CD4-positive, alpha-beta T cell treated with Interleukin-6 for 4 hours (primary cell): ENCODE measurements at regions not wholly inside any gene's neighbourhood (a gene's known extent, or its start where the extent isn't known, plus 50 kb on each side); places are given as distances from the start of the nearest gene placed in this dataset.

Source experiments
- DNase-seq: peaks from one replicate; pipeline ENCODE4 v3.0.0-alpha.2; 2020; ENCODE audit warnings: mixed read lengths

DNA sequence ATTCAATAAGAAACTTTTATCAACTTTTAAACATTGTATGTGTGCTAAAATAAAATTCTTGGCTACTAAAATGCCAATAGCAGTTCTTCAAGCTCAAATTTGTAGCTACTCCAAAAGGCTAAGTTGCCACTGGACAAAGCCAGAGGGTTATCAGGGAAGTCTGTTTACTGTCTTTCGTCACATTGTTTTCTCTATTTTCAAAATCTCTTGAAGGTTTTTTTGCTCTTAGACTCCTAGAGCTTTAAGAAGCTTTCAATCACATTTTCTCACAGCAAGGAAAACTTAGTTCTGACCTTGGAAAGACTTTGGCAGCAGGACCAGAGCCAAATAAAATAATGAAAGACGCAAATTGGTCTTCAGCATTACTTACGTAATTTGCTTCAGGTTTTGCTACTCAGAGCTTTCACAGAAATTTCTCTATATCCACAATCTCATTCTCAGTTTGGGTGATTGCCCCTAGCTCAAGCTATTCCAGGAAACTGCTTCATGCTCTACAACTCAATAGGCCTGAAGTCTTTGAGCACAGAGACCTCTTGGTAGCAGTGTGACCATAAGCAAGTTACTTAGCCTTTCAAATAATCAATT, 257.7 kb downstream of the GABRG2 start:
- DNase-seq = no peak

- no peak for DNase-seq
Measured at GRCh38 chr5:162334944-162335343, 267.4 kb downstream of the GABRG2 start.

DNA sequence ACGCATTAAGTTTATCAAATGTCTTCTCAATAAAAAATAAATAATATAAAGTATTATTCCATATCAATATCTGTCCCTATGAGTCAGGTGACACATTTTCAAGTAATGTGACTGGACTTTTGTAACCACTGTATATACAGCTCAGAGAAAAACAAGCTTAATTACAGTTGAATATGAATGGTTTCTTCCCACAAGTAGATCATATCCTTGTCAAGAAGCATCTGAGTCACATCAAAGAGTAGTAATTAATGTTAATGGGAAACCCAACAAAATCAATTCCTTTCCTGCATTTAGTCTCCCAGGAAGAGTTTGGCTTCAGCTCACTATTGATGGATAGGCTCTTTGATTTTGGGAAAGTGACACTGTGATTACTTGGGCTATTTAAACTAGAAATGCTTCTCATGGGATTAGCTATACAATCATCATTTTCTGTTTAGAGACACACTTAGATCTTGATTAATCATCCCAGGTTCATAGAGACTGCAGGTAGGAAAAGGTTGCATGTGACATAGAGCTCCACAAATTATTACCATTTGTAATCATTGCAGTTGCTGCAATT, 292.9 kb downstream of the GABRG2 start:
- no peak for DNase-seq

DNA sequence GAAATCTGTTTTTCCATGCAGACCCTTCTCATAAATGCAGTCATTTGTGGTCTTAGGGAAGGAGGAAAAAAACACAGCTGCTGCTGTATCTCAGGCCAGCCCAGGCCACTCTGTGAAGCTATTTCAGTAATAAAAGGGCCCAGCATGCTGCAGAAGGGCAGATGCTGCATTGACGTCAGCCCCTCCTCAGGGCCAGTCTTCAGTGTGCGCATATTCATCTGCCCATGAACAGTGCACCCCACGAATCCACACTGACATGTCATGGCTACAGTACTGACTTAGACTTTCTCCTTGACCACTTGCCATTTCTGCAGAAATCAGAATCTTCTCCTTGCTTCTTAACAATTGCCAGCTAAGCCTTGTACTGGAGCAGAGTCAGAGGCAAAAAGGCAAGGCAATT, 304.7 kb downstream of the GABRG2 start:
- DNase-seq = no peak

DNA sequence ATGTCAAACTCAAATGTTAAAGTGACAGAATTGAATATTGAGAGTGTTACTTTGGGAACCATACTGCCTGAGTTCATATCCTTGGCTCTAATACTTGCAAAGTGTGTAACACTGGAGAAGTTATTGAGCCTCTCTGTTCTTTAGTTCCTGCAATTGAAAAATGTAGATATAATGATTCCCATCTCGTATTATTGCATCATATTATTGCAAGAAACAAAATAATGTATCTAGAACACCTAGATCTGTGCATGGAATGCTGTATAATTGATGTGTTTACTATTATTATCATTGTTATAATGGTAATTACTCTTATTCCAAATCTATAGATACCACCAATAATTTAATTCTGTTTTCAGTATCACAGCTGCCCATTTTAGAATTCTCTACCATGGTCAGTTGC, 310.3 kb downstream of the GABRG2 start:
- no peak for DNase-seq

DNA sequence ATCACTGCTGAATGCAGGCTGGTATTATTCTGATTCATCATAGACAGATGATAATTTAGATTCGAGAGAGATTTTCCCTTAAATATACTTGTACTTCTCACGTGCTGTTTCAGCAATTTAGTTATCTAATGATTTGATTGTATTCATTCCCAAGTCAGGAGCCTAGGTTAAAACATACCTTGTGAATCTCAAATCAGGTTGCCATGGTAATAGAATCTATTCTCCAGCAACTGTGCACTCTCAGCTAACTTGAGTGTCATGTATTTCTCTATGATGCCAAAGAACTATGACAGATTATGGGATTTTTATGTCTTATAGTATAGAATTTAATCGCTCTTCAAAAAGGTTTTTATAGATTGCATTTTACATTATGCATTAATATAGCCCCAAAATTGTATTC, 315.3 kb downstream of the GABRG2 start:
- no peak for DNase-seq

DNA sequence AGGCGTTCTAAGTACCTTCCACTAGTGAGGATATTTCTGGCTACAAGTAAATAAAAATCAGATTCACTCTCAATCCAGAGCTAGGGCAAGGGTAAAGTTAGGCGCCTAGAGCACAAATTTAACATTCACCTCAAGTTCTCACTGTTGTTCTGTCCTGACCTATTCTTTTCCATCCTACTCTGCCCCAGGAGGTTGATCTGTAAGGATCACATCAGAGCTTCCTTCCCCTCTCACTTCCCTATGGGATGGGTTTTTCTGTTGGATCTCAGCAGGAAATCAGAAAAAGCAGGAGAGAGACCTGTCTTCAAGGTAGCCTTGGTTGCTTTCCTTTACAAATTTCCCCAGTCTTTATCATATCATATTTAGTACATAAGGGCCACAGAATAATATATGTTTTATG, 316.7 kb downstream of the GABRG2 start:
- no peak for DNase-seq

GRCh38 chr5:162391833-162392232, 324.3 kb downstream of the GABRG2 start:
- no peak for DNase-seq

GRCh38 chr5:162392336-162392735, 324.8 kb downstream of the GABRG2 start:
- no peak for DNase-seq

DNA sequence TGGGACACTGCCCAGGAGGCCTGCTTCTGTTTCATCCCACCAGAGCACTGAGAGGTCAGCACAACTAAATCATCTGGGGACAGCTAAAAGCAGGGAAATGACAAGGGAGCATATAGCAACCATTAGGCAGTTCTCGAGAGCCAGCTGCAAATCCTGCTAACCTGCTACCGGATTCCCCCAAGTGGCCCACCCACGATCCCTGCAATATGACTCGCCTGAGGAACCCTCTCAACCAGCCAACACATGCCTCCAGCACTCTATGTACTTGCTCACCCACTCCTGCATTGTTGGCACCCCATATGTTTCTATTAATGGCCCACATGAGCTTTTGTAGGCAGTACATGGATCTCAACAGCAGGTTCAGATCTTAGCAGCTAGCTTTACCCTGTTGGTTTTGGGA, 326.0 kb downstream of the GABRG2 start:
- no peak for DNase-seq

- no peak for DNase-seq
Measured at GRCh38 chr5:162407614-162408013, 340.0 kb downstream of the GABRG2 start.

- DNase-seq = no peak
Measured at GRCh38 chr5:162410365-162410764, 342.8 kb downstream of the GABRG2 start.

DNA sequence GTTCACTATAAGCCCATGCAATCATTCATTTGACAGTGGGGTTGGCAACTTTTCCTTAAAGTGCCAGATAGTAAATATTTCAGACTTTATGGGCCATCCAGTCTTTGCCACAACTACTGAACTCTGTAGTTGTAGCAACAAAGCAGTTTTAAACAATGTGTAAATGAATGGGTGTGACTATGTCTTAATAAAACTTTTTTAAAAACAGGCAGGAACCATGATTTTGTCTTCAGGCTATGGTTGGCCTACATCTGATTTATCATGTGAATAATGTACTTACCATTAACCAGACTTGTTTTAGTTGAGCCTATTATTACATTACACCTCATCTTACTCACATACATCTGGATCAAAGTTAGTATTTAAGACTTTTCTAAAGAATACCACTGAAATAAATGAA, 361.6 kb downstream of the GABRG2 start:
- no peak for DNase-seq

GRCh38 chr5:162434281-162434680, 366.7 kb downstream of the GABRG2 start:
- no peak for DNase-seq

- no peak for DNase-seq
Measured at GRCh38 chr5:162436055-162436454, 368.5 kb downstream of the GABRG2 start.

DNA sequence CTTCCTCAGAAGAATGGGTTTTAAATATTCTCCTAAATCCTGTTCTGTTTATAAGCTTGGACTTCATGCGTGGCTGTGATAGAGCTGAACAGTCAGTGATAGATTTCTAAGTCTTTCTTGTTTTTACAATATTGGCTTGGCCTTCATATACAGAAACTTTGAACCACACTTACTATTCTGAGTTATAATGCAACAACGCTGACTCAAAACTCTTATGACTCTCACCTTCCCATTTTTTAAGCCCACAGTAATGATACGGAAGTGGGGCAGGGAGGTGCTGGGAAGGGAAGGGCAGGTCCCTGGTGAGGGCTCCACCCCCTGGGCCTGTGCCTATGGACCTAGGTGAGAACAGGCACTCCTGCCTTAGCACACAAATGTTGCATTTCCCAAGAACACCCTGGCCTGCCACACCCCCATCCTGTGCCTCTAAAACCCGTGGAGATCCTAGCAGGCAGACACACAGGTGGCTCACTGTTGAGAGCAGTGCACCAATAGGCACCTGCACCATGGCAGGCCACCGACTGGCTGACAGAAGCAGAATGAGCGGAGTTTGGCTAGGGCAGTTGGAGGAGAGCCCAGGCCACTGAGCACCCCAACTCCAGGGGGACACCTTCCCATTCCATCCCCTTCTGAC, 376.7 kb downstream of the GABRG2 start:
- no peak for DNase-seq

DNA sequence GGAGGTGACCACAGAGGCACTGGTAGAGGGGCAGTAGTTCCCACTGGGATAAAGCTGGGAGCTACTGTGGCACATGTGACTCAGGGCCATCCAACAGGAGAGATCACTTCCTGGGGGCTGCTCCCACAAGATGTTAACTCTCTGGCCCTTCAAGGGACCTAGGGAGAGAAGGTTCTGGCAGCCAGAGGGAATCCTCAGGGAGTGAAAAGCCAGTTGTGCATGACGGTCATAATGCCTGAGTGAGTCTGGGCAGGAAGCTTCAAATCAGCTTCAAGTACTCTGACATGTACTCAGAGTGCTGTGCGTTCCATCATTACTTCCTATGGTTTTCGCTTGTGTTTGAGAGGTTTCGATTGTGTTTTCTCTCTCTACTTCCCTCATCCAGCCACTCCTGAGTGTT, 388.5 kb downstream of the GABRG2 start:
- no peak for DNase-seq

DNA sequence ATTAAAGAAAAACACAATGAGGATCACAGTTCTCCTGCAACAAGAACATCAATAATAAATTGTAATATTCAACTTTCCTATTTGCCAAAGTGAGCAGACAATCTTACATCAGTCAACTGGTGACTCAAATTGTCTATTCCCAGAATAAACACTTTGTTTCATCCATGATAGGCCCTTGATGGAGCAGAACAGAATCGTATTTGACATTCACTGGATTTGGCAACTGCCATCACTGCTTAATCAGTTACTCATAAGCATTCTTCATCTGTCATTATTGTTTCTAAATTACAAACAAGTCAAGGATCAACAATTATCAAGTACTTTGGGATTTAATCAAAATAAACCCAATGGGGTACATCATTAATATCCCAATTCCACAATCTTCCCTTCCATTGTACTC, 398.4 kb downstream of the GABRG2 start:
- no peak for DNase-seq

- DNase-seq = no peak
Measured at GRCh38 chr5:162473041-162473714, 405.6 kb downstream of the GABRG2 start.

- DNase-seq = no peak
Measured at GRCh38 chr5:162474239-162474638, 406.7 kb downstream of the GABRG2 start.

DNA sequence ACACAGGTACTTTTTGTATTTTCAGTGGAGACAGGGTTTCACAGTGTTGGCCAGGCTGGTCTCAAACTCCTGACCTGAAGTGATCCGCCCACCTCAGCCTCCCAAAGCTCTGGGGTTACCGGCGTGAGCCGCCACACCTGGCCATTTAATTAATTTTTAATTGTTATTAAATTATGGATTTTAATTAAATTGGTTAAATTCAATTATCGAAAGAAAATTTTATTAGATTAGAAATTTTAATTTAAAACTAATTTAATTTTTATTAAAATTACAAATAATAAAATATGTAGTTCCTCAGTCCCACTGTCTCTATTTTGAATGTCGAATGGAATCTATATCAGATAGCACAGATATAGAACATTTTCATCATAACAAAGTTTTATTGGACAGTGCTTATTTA, 416.5 kb downstream of the GABRG2 start:
- DNase-seq = no peak

DNA sequence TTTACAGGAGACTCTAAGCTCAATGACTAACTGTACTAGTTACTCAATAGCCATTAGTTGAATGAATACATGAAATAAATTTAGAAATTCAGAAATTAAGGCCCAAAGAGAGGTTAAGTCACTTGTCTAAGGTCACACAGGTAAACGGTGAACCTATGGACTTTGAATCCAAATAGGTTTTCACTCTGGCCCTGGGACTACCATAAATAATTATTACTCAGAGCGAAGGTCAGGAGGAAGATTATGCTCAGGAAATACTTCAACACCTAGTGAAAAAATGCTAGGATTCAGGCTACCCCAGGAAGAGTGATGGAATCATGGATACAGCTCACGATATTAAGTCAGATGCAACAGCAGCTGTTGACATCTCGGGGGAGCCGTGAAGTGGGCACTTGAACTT, 417.4 kb downstream of the GABRG2 start:
- no peak for DNase-seq

GRCh38 chr5:162485666-162486292, 418.2 kb downstream of the GABRG2 start:
- DNase-seq = no peak
